ENCODE measurements at regions not wholly inside any gene's neighbourhood (a gene's known extent, or its start where the extent isn't known, plus 50 kb on each side); places are given as distances from the start of the nearest gene placed in this dataset.

DNA sequence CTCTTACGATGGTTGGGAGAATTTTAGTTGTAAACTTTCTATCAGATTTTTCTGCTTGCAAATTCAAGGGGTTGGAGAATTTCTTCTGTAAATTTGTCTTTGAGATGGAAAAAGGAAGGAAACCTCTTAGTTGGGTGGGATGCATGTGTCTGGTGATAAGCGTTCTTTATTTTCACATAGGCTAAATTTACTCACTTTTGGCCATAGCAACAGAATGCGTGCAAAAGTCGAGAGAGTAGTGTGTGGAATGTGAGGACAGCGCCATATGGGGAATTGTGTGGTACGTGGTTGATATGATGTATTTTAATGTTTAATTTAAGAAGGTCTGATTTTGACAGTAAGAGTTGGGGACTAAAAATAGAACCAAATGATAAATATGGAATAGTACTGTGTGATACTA, 282.2 kb downstream of the TAF11L14 start (continued):
- no peak for TF ChIP-seq ZBTB7B (CRISPR knock-in tag; IDR thresholded peaks at IDR 0.05)

GRCh38 chr5:17917465-17917864, 283.2 kb downstream of the TAF11L14 start:
- POLR2A ChIA-PET = no interaction called here
- TF ChIP-seq ZNF746 (CRISPR knock-in tag; IDR thresholded peaks at IDR 0.05) (no peak), ZNF552 (CRISPR knock-in tag; IDR thresholded peaks at IDR 0.05; ENCODE audit: borderline replicate concordance) (no peak)
- Histone ChIP-seq H3K36me3 (replicated peaks in 1 of 2; ENCODE audit: control insufficient read depth in 1 of 2, insufficient read depth in 2 of 2, low read length in 2 of 2) (no peaks in the 10 kb centered on the region), H3K9me3 (ENCODE audit: low read length) (peaks cover 81% of the 10 kb centered on the region), H3K27ac (ENCODE audit: extremely low read length, insufficient read depth, low read length) (no peak overlapping the region), H2AFZ (ENCODE audit: low read length) (no peak overlapping the region), H3K4me2 (ENCODE audit: low read depth, low read length) (no peak overlapping the region), H4K20me1 (ENCODE audit: insufficient read depth, low read length) (no peaks in the 10 kb centered on the region), H3K4me1 (ENCODE audit: insufficient read depth, low read length) (no peaks in the 10 kb centered on the region), H3K27me3 (ENCODE audit: control insufficient read depth in 1 of 2, insufficient read depth in 2 of 2, low read length in 2 of 2) (no peaks in the 10 kb centered on the region), H3K79me2 (ENCODE audit: insufficient read depth, low read length) (no peaks in the 10 kb centered on the region), H3K4me3 (replicated peaks in 1 of 3; ENCODE audit: insufficient read depth in 1 of 3, low read depth in 2 of 3, low read length in 3 of 3) (no peak overlapping the region), H3K9ac (ENCODE audit: insufficient read depth, low read depth, low read length) (no peak overlapping the region)
- intact Hi-C loops (cut with micrococcal nuclease; ENCODE audit: unreplicated experiment) = no loop called here
- ATAC-seq = no peak
- DNase-seq (ENCODE audit: low spot score) = no peak
- CTCF ChIA-PET (ENCODE audit: low intra/inter-chr PET ratio, low total read pairs) = no interaction called here
- no peak for FAIRE-seq
- in situ Hi-C loops (cut with HindIII; ENCODE audit: extremely low pct_ligation_motif_present, low pct_unique_long_range_greater_than_20kb) = no loop called here
- BruUV-seq (replicated peaks) = no TSS peak

DNA sequence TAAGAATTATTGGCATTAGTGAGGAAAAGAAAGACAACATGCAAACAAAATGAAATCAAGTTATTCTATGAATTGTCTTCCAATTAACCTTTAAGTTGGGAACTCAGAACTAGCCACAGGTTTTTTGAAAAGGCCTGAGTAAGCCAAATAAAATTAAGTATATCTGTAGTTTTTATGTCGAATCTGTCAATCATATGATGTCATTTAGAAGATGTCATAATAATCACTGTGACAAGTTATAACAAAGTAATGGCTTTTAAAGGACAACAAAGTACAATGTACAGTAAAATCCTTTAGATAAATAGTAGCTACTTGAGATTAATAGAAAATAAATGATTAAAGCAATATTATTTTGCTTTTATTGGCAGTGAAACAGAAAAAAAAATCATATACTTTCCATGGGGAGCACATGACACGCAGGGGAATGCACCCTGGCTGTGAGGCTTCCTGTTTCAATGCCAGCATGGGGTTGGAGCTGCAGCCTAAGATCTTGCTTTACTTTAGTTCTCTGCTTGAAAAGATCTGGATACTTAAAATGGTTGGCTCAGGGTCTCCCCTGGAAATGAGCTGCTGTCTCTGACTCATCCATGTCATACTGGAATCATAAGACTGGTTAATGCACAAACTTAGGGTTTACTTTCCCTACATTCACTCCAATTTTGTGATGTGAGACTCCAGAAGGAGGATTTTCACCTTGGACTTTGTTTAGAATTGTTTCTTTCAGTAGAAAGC, 284.3 kb downstream of the TAF11L14 start:
- DNase-seq (ENCODE audit: low spot score) = no peak
- POLR2A ChIA-PET = no interaction called here
- TF ChIP-seq SOX5 (CRISPR knock-in tag; IDR thresholded peaks at IDR 0.05; ENCODE audit: borderline replicate concordance) (no peak), ZNF713 (CRISPR knock-in tag; IDR thresholded peaks at IDR 0.05) (no peak), PRMT3 (CRISPR knock-in tag; IDR thresholded peaks at IDR 0.05; ENCODE audit: borderline replicate concordance, low read depth) (no peak), ZNF224 (CRISPR knock-in tag; IDR thresholded peaks at IDR 0.05) (no peak), E2F2 (CRISPR knock-in tag; IDR thresholded peaks at IDR 0.05; ENCODE audit: borderline replicate concordance) (no peak), FLYWCH1 (CRISPR knock-in tag; IDR thresholded peaks at IDR 0.05) (no peak), ZNF709 (CRISPR knock-in tag; IDR thresholded peaks at IDR 0.05) (no peak), NFATC3 (CRISPR knock-in tag; IDR thresholded peaks at IDR 0.05) (no peak), HOXA7 (CRISPR knock-in tag; IDR thresholded peaks at IDR 0.05) (no peak), ZNF556 (CRISPR knock-in tag; IDR thresholded peaks at IDR 0.05; ENCODE audit: borderline replicate concordance) (no peak)
- no peaks in the 10 kb centered on the region for H3K36me3 ChIP-seq (replicated peaks in 1 of 2; ENCODE audit: control insufficient read depth in 1 of 2, insufficient read depth in 2 of 2, low read length in 2 of 2)
- H3K9me3 ChIP-seq (ENCODE audit: low read length) = peaks cover 73% of the 10 kb centered on the region
- no TSS peak for BruUV-seq (replicated peaks)
- no peak overlapping the region for H3K4me3 ChIP-seq (replicated peaks in 1 of 3; ENCODE audit: insufficient read depth in 1 of 3, low read depth in 2 of 3, low read length in 3 of 3)
- H3K79me2 ChIP-seq (ENCODE audit: insufficient read depth, low read length) = no peaks in the 10 kb centered on the region
- no peak overlapping the region for H3K9ac ChIP-seq (ENCODE audit: insufficient read depth, low read depth, low read length)
- no peak for FAIRE-seq
- in situ Hi-C loops (cut with HindIII; ENCODE audit: extremely low pct_ligation_motif_present, low pct_unique_long_range_greater_than_20kb) = no loop called here
- H3K27me3 ChIP-seq (ENCODE audit: control insufficient read depth in 1 of 2, insufficient read depth in 2 of 2, low read length in 2 of 2) = no peaks in the 10 kb centered on the region
- H2AFZ ChIP-seq (ENCODE audit: low read length) = no peak overlapping the region
- no peak overlapping the region for H3K27ac ChIP-seq (ENCODE audit: extremely low read length, insufficient read depth, low read length)
- CTCF ChIA-PET (ENCODE audit: low intra/inter-chr PET ratio, low total read pairs) = no interaction called here
- H3K4me1 ChIP-seq (ENCODE audit: insufficient read depth, low read length) = no peaks in the 10 kb centered on the region
- no peak for ATAC-seq
- intact Hi-C loops (cut with micrococcal nuclease; ENCODE audit: unreplicated experiment) = no loop called here
- 0% methylated on average over 2 of the region's 2 CpGs for WGBS (ENCODE audit: low lambda C conversion rate)
- H3K4me2 ChIP-seq (ENCODE audit: low read depth, low read length) = no peak overlapping the region
- H4K20me1 ChIP-seq (ENCODE audit: insufficient read depth, low read length) = no peaks in the 10 kb centered on the region

Data from HepG2 (cell line).